ENCODE measurements at regions not wholly inside any gene's neighbourhood (a gene's known extent, or its start where the extent isn't known, plus 50 kb on each side); places are given as distances from the start of the nearest gene placed in this dataset.
"Not testable (repeated sequence)": the region's sequence is repeated elsewhere in the genome, so short reads cannot be mapped to it uniquely, and the experiment has no call there.

GRCh38 chr5:157997991-157998504 is 139.1 kb upstream of the CLINT1 start:
- DNase-seq = no peak

- peak; percentile 67 for DNase-seq
Measured at GRCh38 chr5:157994906-157995519, 136.1 kb upstream of the CLINT1 start.

- DNase-seq = no peak
Measured at GRCh38 chr5:157993986-157994691, 135.2 kb upstream of the CLINT1 start.

- no peak for DNase-seq
Measured at GRCh38 chr5:157993201-157993600, 134.3 kb upstream of the CLINT1 start.

GRCh38 chr5:157990583-157991181 is 131.7 kb upstream of the CLINT1 start:
- DNase-seq = no peak

- DNase-seq = no peak
Measured at GRCh38 chr5:157989296-157989695, 130.4 kb upstream of the CLINT1 start.

GRCh38 chr5:157987259-157987658 is 128.3 kb upstream of the CLINT1 start:
- no peak for DNase-seq

GRCh38 chr5:157986431-157986990 is 127.6 kb upstream of the CLINT1 start:
- no peak for DNase-seq

- DNase-seq = no peak
Measured at GRCh38 chr5:157984611-157985010, 125.7 kb upstream of the CLINT1 start.

GRCh38 chr5:157983906-157984551 is 125.1 kb upstream of the CLINT1 start:
- no peak for DNase-seq

GRCh38 chr5:157978061-157978460 is 119.1 kb upstream of the CLINT1 start:
- DNase-seq = no peak

- DNase-seq = no peak
Measured at GRCh38 chr5:157976429-157976828, 117.5 kb upstream of the CLINT1 start.

- DNase-seq = no peak
Measured at GRCh38 chr5:157972579-157972978, 113.6 kb upstream of the CLINT1 start.

GRCh38 chr5:157971571-157972216 is 112.7 kb upstream of the CLINT1 start:
- no peak for DNase-seq

GRCh38 chr5:157968570-157968969 is 109.6 kb upstream of the CLINT1 start:
- DNase-seq = not testable (repeated sequence)

GRCh38 chr5:157965989-157966388 is 107.0 kb upstream of the CLINT1 start:
- no peak for DNase-seq

- DNase-seq = no peak
Measured at GRCh38 chr5:157965040-157965678, 106.2 kb upstream of the CLINT1 start.

GRCh38 chr5:157963761-157964160 is 104.8 kb upstream of the CLINT1 start:
- DNase-seq = no peak

- DNase-seq = no peak
Measured at GRCh38 chr5:157963244-157963643, 104.3 kb upstream of the CLINT1 start.

GRCh38 chr5:157962686-157963085 is 103.7 kb upstream of the CLINT1 start:
- DNase-seq = not testable (repeated sequence)

GRCh38 chr5:157961896-157962590 is 103.1 kb upstream of the CLINT1 start:
- DNase-seq = no peak

GRCh38 chr5:157961176-157961575 is 102.2 kb upstream of the CLINT1 start:
- DNase-seq = no peak
